SK-N-SH (cell line): ENCODE measurements at regions not wholly inside any gene's neighbourhood (a gene's known extent, or its start where the extent isn't known, plus 50 kb on each side); places are given as distances from the start of the nearest gene placed in this dataset.

Experiments used
- CTCF ChIA-PET: fragments of 300-600, 350-600 bp; formaldehyde crosslinking; extraction: SDS; loops from one replicate; lab custom pipeline; 2021; lab: Yijun Ruan, JAX
- POLR2A ChIA-PET: fragments of 350-600 bp; sonication (Branson Sonifier 250); formaldehyde crosslinking; extraction: SDS; loops from one replicate; lab custom pipeline; 2020; ENCODE audit warnings: antibody characterized with exemption, inconsistent platforms; lab: Yijun Ruan, JAX
- DNase-seq: peaks from one replicate; pipeline ENCODE4 v3.0.0; 2012
- H2AFZ ChIP-seq: fragments of 200-600 bp; sonication (generic); 2 replicates; pipeline ENCODE4 v1.8.1; 2016; ENCODE audit warnings: antibody characterized with exemption, mild to moderate bottlenecking, low read depth
- H3F3A ChIP-seq: fragments of 200-600 bp; sonication (generic); replicated peaks from 2 replicates; pipeline ENCODE3; 2016; ENCODE audit warnings: antibody characterized with exemption, mild to moderate bottlenecking; ENCODE audit not compliant: insufficient read depth
- H3K27ac ChIP-seq, 2 experiments: fragments of 200-500 bp in 1 of 2; fragments of 200-600 bp in 1 of 2; sonication (Bioruptor generic) in 1 of 2; sonication (generic), shearing (Covaris generic) in 1 of 2; 2 replicates each; pipeline versions ENCODE4 v1.5.1 to v1.6.1; 2014 to 2016; ENCODE audit warnings: low read depth in 2 of 2, inconsistent platforms in 1 of 2, low read length in 1 of 2, mild to moderate bottlenecking in 1 of 2, mixed read lengths in 1 of 2
- H3K27me3 ChIP-seq: fragments of 200-600 bp; sonication (generic), shearing (Covaris generic); 2 replicates; pipeline ENCODE4 v1.6.1; 2016; ENCODE audit warnings: mixed run types; ENCODE audit not compliant: insufficient read depth
- H3K36me3 ChIP-seq, 2 experiments: fragments of 200-500 bp in 1 of 2; fragments of 200-600 bp in 1 of 2; sonication (Bioruptor generic) in 1 of 2; sonication (generic) in 1 of 2; replicated peaks in 1 of 2; 2 replicates each; pipeline versions ENCODE3 to v1.5.1; 2014 to 2016; ENCODE audit warnings: low read length in 1 of 2, mild to moderate bottlenecking in 1 of 2; ENCODE audit not compliant: insufficient read depth in 2 of 2, control insufficient read depth in 1 of 2
- H3K4me1 ChIP-seq, 2 experiments: fragments of 200-500 bp in 1 of 2; fragments of 200-600 bp in 1 of 2; sonication (Bioruptor generic) in 1 of 2; sonication (generic), shearing (Covaris generic) in 1 of 2; 2 replicates each; pipeline versions ENCODE4 v1.5.1 to v1.6.1; 2014 to 2016; ENCODE audit warnings: low read depth in 1 of 2, low read length in 1 of 2, mixed run types in 1 of 2; ENCODE audit not compliant: insufficient read depth in 2 of 2, control insufficient read depth in 1 of 2
- H3K4me2 ChIP-seq: fragments of 200-600 bp; sonication (generic), shearing (Covaris generic); 2 replicates; pipeline ENCODE4 v1.6.1; 2017; ENCODE audit warnings: mixed run types
- H3K4me3 ChIP-seq, 2 experiments: fragments of 200-500 bp in 1 of 2; fragments of 200-600 bp in 1 of 2; sonication (Bioruptor generic) in 1 of 2; sonication (generic), shearing (Covaris generic) in 1 of 2; 2 replicates each; pipeline versions ENCODE4 v1.5.1 to v1.8.1; 2014 to 2016; ENCODE audit warnings: low read depth in 2 of 2, inconsistent platforms in 1 of 2, low read length in 1 of 2, mild to moderate bottlenecking in 1 of 2, mixed read lengths in 1 of 2, moderate library complexity in 1 of 2
- H3K79me2 ChIP-seq: fragments of 200-600 bp; sonication (generic); 2 replicates; pipeline ENCODE4 v1.8.1; 2017; ENCODE audit warnings: mild to moderate bottlenecking; ENCODE audit not compliant: insufficient read depth
- H3K9ac ChIP-seq: fragments of 200-600 bp; sonication (generic); 2 replicates; pipeline ENCODE4 v1.6.1; 2017; ENCODE audit warnings: mixed run types
- H3K9me2 ChIP-seq: fragments of 200-600 bp; sonication (generic); 2 replicates; pipeline ENCODE4 v1.6.1; 2017; ENCODE audit warnings: mixed run types
- H3K9me3 ChIP-seq: fragments of 200-600 bp; sonication (generic); 2 replicates; pipeline ENCODE4 v1.6.1; 2017; ENCODE audit warnings: mixed run types, mild to moderate bottlenecking, moderate library complexity
- H4K20me1 ChIP-seq: fragments of 200-600 bp; sonication (generic); 2 replicates; pipeline ENCODE4 v1.6.1; 2017; ENCODE audit warnings: mild to moderate bottlenecking, mixed run types; ENCODE audit not compliant: insufficient read depth
- ELF1 ChIP-seq: IDR thresholded peaks from 2 replicates; pipeline ENCODE4 v1.4.0; 2012
- EP300 ChIP-seq, 2 experiments: IDR thresholded peaks; 2 replicates each; pipeline versions ENCODE4 v1.4.0 to v1.6.1; 2012; ENCODE audit warnings: borderline replicate concordance in 1 of 2, low read depth in 1 of 2, low read length in 1 of 2
- EZH2phosphoT487 ChIP-seq: fragments of 200-600 bp; sonication (generic); IDR thresholded peaks from 2 replicates; pipeline ENCODE4 v1.6.1; 2017; ENCODE audit warnings: low read depth, mixed run types, mild to moderate bottlenecking, antibody characterized with exemption, moderate library complexity, borderline replicate concordance
- FOSL2 ChIP-seq: IDR thresholded peaks from 2 replicates; pipeline ENCODE4 v1.4.0; 2012; ENCODE audit warnings: low read depth, mild to moderate bottlenecking, moderate library complexity, borderline replicate concordance
- FOXJ3 ChIP-seq: sonication (generic); formaldehyde crosslinking; IDR thresholded peaks from 2 replicates; pipeline ENCODE4 v1.5.1; 2020; ENCODE audit warnings: mild to moderate bottlenecking, missing genetic modification reagents
- JUND ChIP-seq: IDR thresholded peaks from 2 replicates; pipeline ENCODE4 v1.4.0; 2012
- MXI1 ChIP-seq: IDR thresholded peaks from 2 replicates; pipeline ENCODE4 v1.6.1; 2012; ENCODE audit warnings: mild to moderate bottlenecking, low read depth, low read length, improper control_type of control experiment
- NFIC ChIP-seq: IDR thresholded peaks from 2 replicates; pipeline ENCODE4 v1.4.0; 2012; ENCODE audit warnings: borderline replicate concordance
- RCOR1 ChIP-seq: fragments of 150-350 bp; IDR thresholded peaks from 2 replicates; pipeline ENCODE4 v1.6.1; 2017; ENCODE audit warnings: antibody characterized with exemption, low read length
- RXRA ChIP-seq: IDR thresholded peaks from 2 replicates; pipeline ENCODE4 v1.4.0; 2012; ENCODE audit warnings: low read depth, mild to moderate bottlenecking, borderline replicate concordance
- SIN3A ChIP-seq: IDR thresholded peaks from 2 replicates; pipeline ENCODE4 v1.6.1; 2012; ENCODE audit warnings: low read depth, mild to moderate bottlenecking, low read length, moderate library complexity, borderline replicate concordance
- SMC3 ChIP-seq: IDR thresholded peaks from 2 replicates; pipeline ENCODE4 v1.6.1; 2012; ENCODE audit warnings: low read depth, low read length, improper control_type of control experiment
- TAF1 ChIP-seq: IDR thresholded peaks from 2 replicates; pipeline ENCODE4 v1.6.1; 2012; ENCODE audit warnings: low read depth, mild to moderate bottlenecking, low read length, moderate library complexity, borderline replicate concordance
- TCF12 ChIP-seq: IDR thresholded peaks from 2 replicates; pipeline ENCODE4 v1.4.0; 2012
- TEAD4 ChIP-seq: IDR thresholded peaks from 2 replicates; pipeline ENCODE4 v1.4.0; 2012; ENCODE audit warnings: mild to moderate bottlenecking, borderline replicate concordance; ENCODE audit not compliant: insufficient read depth
- USF1 ChIP-seq: IDR thresholded peaks from 2 replicates; pipeline ENCODE4 v1.4.0; 2012; ENCODE audit warnings: low read depth, borderline replicate concordance
- YY1 ChIP-seq: IDR thresholded peaks from 2 replicates; pipeline ENCODE4 v1.4.0; 2012; ENCODE audit warnings: low read depth, mild to moderate bottlenecking
- ZBTB33 ChIP-seq: IDR thresholded peaks from 2 replicates; pipeline ENCODE4 v1.4.0; 2012; ENCODE audit warnings: low read depth, borderline replicate concordance
- WGBS: methylation state at CpG from one replicate; pipeline ENCODE4 v1.1.6; 2017; ENCODE audit warnings: low lambda C conversion rate; 5-methylcytosine and 5-hydroxymethylcytosine counted together
- TF ChIP-seq, protein P1 (sequence below): fragments of 150-350 bp; IDR thresholded peaks from 2 replicates; pipeline ENCODE4 v1.6.1; 2017; ENCODE audit warnings: antibody characterized with exemption, low read length, low read depth, borderline replicate concordance

- Histone ChIP-seq H2AFZ (no peak overlapping the region), H3K4me3 (no peak overlapping the region), H3K9ac (no peak overlapping the region)
- WGBS = 98% methylated on average over 4 of the region's 4 CpGs
- TF ChIP-seq YY1 (no peak), ELF1 (no peak), TEAD4 (no peak), ZBTB33 (no peak), FOXJ3 (CRISPR knock-in tag) (no peak), FOSL2 (no peak), SIN3A (no peak), EZH2phosphoT487 (no peak), TAF1 (no peak), EP300 (IDR thresholded peaks at IDR 0.05; ENCODE audit: borderline replicate concordance in 1 of 2, low read depth in 1 of 2, low read length in 1 of 2) (no peak), RXRA (no peak), SMC3 (no peak), MXI1 (no peak), NFIC (no peak), TCF12 (no peak), JUND (no peak), RCOR1 (no peak), USF1 (no peak)
- TF ChIP-seq, protein P1, sequence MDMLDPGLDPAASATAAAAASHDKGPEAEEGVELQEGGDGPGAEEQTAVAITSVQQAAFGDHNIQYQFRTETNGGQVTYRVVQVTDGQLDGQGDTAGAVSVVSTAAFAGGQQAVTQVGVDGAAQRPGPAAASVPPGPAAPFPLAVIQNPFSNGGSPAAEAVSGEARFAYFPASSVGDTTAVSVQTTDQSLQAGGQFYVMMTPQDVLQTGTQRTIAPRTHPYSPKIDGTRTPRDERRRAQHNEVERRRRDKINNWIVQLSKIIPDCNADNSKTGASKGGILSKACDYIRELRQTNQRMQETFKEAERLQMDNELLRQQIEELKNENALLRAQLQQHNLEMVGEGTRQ = no peak
- TF ChIP-seq, all 33 proteins: peak for 0
- Histone ChIP-seq H3K27ac (no peak overlapping the region), H3K4me1 (peaks cover 0 to 44% of the 10 kb centered on the region in 2 experiments; a peak in 2 of 4 replicates), H4K20me1 (no peaks in the 10 kb centered on the region), H3K4me2 (no peak overlapping the region), H3K27me3 (no peaks in the 10 kb centered on the region), H3K9me3 (no peaks in the 10 kb centered on the region), H3K79me2 (no peaks in the 10 kb centered on the region), H3F3A (no peaks in the 10 kb centered on the region), H3K9me2 (no peaks in the 10 kb centered on the region), H3K36me3 (no peaks in the 10 kb centered on the region)
- no peak for DNase-seq
- CTCF ChIA-PET = no interaction called here
- POLR2A ChIA-PET = no interaction called here
Measured at GRCh38 chr1:56433056-56433577, 146.2 kb downstream of the PLPP3 start.
